CD14-positive monocyte (primary cell): ENCODE measurements at regions not wholly inside any gene's neighbourhood (a gene's known extent, or its start where the extent isn't known, plus 50 kb on each side); places are given as distances from the start of the nearest gene placed in this dataset.
A peak's percentile ranks its signal among the peaks of the same experiment; 100 is the strongest.

Experiments
- DNase-seq, 3 donors: peaks; one replicate each; pipeline ENCODE4 v3.0.0-alpha.2; 2011 to 2022
- H2AFZ ChIP-seq: 2 replicates; pipeline ENCODE4 v1.6.0; 2012; ENCODE audit warnings: mild to moderate bottlenecking, low read depth, low read length, inconsistent platforms; ENCODE audit not compliant: insufficient read depth, poor library complexity, severe bottlenecking
- H3K27ac ChIP-seq, 2 donors: 1 replicate in 1 of 2; 2 replicates in 1 of 2; pipeline ENCODE4 v1.5.1; 2012 to 2013; ENCODE audit warnings: low read length in 2 of 2, control low read depth in 1 of 2, inconsistent platforms in 1 of 2, low read depth in 1 of 2, mild to moderate bottlenecking in 1 of 2
- H3K27me3 ChIP-seq, 2 donors: one replicate each; pipeline versions ENCODE4 v1.6.0 to v1.6.1; 2011 to 2013; ENCODE audit warnings: low read length in 2 of 2; ENCODE audit not compliant: control insufficient read depth in 2 of 2, insufficient read depth in 2 of 2
- H3K36me3 ChIP-seq, 2 donors: replicated peaks in 1 of 2; 1 replicate in 1 of 2; 2 replicates in 1 of 2; pipeline versions ENCODE4 v1.5.1 to v1.6.1; 2012 to 2013; ENCODE audit warnings: low read length in 2 of 2, control low read depth in 1 of 2, inconsistent platforms in 1 of 2, mild to moderate bottlenecking in 1 of 2; ENCODE audit not compliant: insufficient read depth in 2 of 2, control insufficient read depth in 1 of 2
- H3K4me1 ChIP-seq, 2 donors: 1 replicate in 1 of 2; 2 replicates in 1 of 2; pipeline versions ENCODE4 v1.5.1 to v1.6.1; 2012 to 2013; ENCODE audit warnings: low read length in 2 of 2, control low read depth in 1 of 2, inconsistent platforms in 1 of 2, mild to moderate bottlenecking in 1 of 2, moderate library complexity in 1 of 2; ENCODE audit not compliant: insufficient read depth in 2 of 2, control insufficient read depth in 1 of 2
- H3K4me2 ChIP-seq: replicated peaks from 2 replicates; pipeline ENCODE3; 2012; ENCODE audit warnings: low read length, moderate library complexity, mild to moderate bottlenecking; ENCODE audit not compliant: poor library complexity, severe bottlenecking; ENCODE audit errors: extremely low read depth
- H3K4me3 ChIP-seq, 3 experiments: fragments of 200-600 bp in 1 of 3; sonication (generic) in 1 of 3; replicated peaks in 1 of 3; 1 replicate in 2 of 3; 2 replicates in 1 of 3; pipeline ENCODE4 v1.5.1; 2011 to 2013; ENCODE audit warnings: low read length in 3 of 3, mild to moderate bottlenecking in 3 of 3, control low read depth in 2 of 3, low read depth in 2 of 3, inconsistent platforms in 1 of 3, moderate library complexity in 1 of 3
- H3K79me2 ChIP-seq: 2 replicates; pipeline ENCODE4 v1.6.0; 2012; ENCODE audit warnings: mild to moderate bottlenecking, control low read depth, inconsistent platforms, low read length, moderate library complexity; ENCODE audit not compliant: insufficient read depth
- H3K9ac ChIP-seq: 2 replicates; pipeline ENCODE4 v1.6.0; 2017; ENCODE audit warnings: low read length, mild to moderate bottlenecking; ENCODE audit not compliant: insufficient read depth, poor library complexity, severe bottlenecking
- H3K9me3 ChIP-seq, 2 donors: replicated peaks in 1 of 2; 1 replicate in 1 of 2; 2 replicates in 1 of 2; pipeline versions ENCODE4 v1.5.1 to v1.6.1; 2012 to 2013; ENCODE audit warnings: low read length in 2 of 2, control low read depth in 1 of 2; ENCODE audit not compliant: control insufficient read depth in 1 of 2, insufficient read depth in 1 of 2
- H4K20me1 ChIP-seq: 2 replicates; pipeline ENCODE4 v1.6.0; 2012; ENCODE audit warnings: mild to moderate bottlenecking, low read length, control low read depth, moderate library complexity; ENCODE audit not compliant: insufficient read depth
- H3K27ac Mint-ChIP-seq, 7 donors: one replicate each; pipeline ENCODE4 v1.8.0; 2020; ENCODE audit warnings: mild to moderate bottlenecking in 7 of 7, mixed read lengths in 7 of 7, moderate library complexity in 6 of 7, inconsistent platforms in 2 of 7
- H3K27me3 Mint-ChIP-seq, 3 donors: one replicate each; pipeline ENCODE4 v1.8.0; 2021 to 2022; ENCODE audit warnings: low read depth in 3 of 3, mild to moderate bottlenecking in 3 of 3, mixed read lengths in 3 of 3, moderate library complexity in 3 of 3, inconsistent platforms in 1 of 3
- H3K36me3 Mint-ChIP-seq, 2 donors: one replicate each; pipeline ENCODE4 v1.8.0; 2020; ENCODE audit warnings: mixed read lengths in 2 of 2, inconsistent platforms in 1 of 2, mild to moderate bottlenecking in 1 of 2
- H3K4me1 Mint-ChIP-seq: one replicate; pipeline ENCODE4 v1.8.0; 2020; ENCODE audit warnings: mild to moderate bottlenecking, mixed read lengths
- H3K4me3 Mint-ChIP-seq, 2 donors: one replicate each; pipeline ENCODE4 v1.8.0; 2020; ENCODE audit warnings: mild to moderate bottlenecking in 2 of 2, mixed read lengths in 2 of 2, moderate library complexity in 1 of 2
- H3K9me3 Mint-ChIP-seq, 7 donors: one replicate each; pipeline ENCODE4 v1.8.0; 2020 to 2022; ENCODE audit warnings: mixed read lengths in 7 of 7, mild to moderate bottlenecking in 6 of 7, moderate library complexity in 6 of 7, inconsistent platforms in 2 of 7
- CTCF ChIP-seq: fragments of 200-600 bp; IDR thresholded peaks from one replicate; pipeline ENCODE4 v1.8.0; 2022; ENCODE audit warnings: antibody characterized with exemption, mild to moderate bottlenecking
- WGBS: methylation state at CpG from one replicate; pipeline ENCODE4 v1.1.5; 2013; ENCODE audit warnings: missing lambda C conversion rate; ENCODE audit not compliant: insufficient coverage; 5-methylcytosine and 5-hydroxymethylcytosine counted together
- intact Hi-C, 2 donors: fragments of 100-400 bp; cut with micrococcal nuclease; formaldehyde crosslinking; loops; one replicate each; pipeline versions ENCODE4 v1.15.0 to v1.15.1; 2023

- no CpG with 5 or more reads among the region's 5 CpGs for WGBS
- Mint-ChIP-seq H3K27me3 (peaks cover 0 to 3% (median 2%) of the 10 kb centered on the region in 3 donors), H3K27ac (no peak overlapping the region), H3K4me3 (no peak overlapping the region), H3K9me3 (peaks cover 0 to 2% (median 0%) of the 10 kb centered on the region in 7 donors), H3K36me3 (no peaks in the 10 kb centered on the region), H3K4me1 (peaks cover 26% of the 10 kb centered on the region)
- Histone ChIP-seq H3K4me3 (no peak overlapping the region), H3K79me2 (no peaks in the 10 kb centered on the region), H3K27ac (no peak overlapping the region), H3K4me2 (no peak overlapping the region), H2AFZ (no peak overlapping the region), H3K9ac (no peak overlapping the region), H3K9me3 (no peaks in the 10 kb centered on the region), H3K36me3 (no peaks in the 10 kb centered on the region), H3K4me1 (peaks cover 20 to 22% of the 10 kb centered on the region in 2 donors), H3K27me3 (no peaks in the 10 kb centered on the region), H4K20me1 (no peaks in the 10 kb centered on the region)
- TF ChIP-seq CTCF: no peak
- intact Hi-C loops: loop anchor here in 1 of 2 donors (10.0 kb wide), 1 partner anchor 445 kb away; no protein-coding TSS in a partner anchor
- DNase-seq: no peak
Observed at GRCh38 chr6:151679941-151680340, 127.5 kb upstream of the ESR1 start.

- Mint-ChIP-seq H3K27me3 (peaks cover 0 to 3% (median 2%) of the 10 kb centered on the region in 3 donors), H3K9me3 (peaks cover 0 to 2% (median 0%) of the 10 kb centered on the region in 7 donors), H3K27ac (peak overlapping the region in 3 of 7 donors; percentile 27 to 54 (median 41)), H3K4me3 (peak overlapping the region in 1 of 2 donors; percentile 88), H3K4me1 (peaks cover 16% of the 10 kb centered on the region), H3K36me3 (no peaks in the 10 kb centered on the region)
- Histone ChIP-seq H4K20me1 (no peaks in the 10 kb centered on the region), H3K4me2 (peak overlapping the region; percentile 73), H3K4me3 (peak overlapping the region in 1 of 3 experiments; percentile 67), H3K36me3 (no peaks in the 10 kb centered on the region), H3K9me3 (no peaks in the 10 kb centered on the region), H3K79me2 (no peaks in the 10 kb centered on the region), H2AFZ (peak overlapping the region; percentile 81), H3K27me3 (no peaks in the 10 kb centered on the region), H3K9ac (peak overlapping the region; percentile 45), H3K4me1 (peaks cover 13 to 14% of the 10 kb centered on the region in 2 donors), H3K27ac (no peak overlapping the region)
- no peak for DNase-seq
- intact Hi-C loops: no loop called here
- TF ChIP-seq CTCF: no peak
- 84% methylated on average over 15 of the region's 16 CpGs for WGBS
Observed at GRCh38 chr6:151680846-151681432, 126.5 kb upstream of the ESR1 start.
